WTC11 (cell line): ENCODE measurements at regions not wholly inside any gene's neighbourhood (a gene's known extent, or its start where the extent isn't known, plus 50 kb on each side); places are given as distances from the start of the nearest gene placed in this dataset.

Experiments used
- ATAC-seq: fragments of 200-7000 bp; cut with Tn5 transposase; 2 replicates; pipeline ENCODE4 v1.10.0; 2021; ENCODE audit warnings: mild to moderate bottlenecking, moderate library complexity
- CTCF ChIA-PET: fragments of 300-600 bp; sonication (Branson Sonifier 250); formaldehyde crosslinking; loops from one replicate; lab custom pipeline; 2021; ENCODE audit warnings: antibody characterized with exemption; lab: Charles Lee
- POLR2A ChIA-PET: fragments of 350-600 bp; sonication (Branson Sonifier 250); formaldehyde crosslinking; loops from one replicate; lab custom pipeline; 2021; ENCODE audit warnings: antibody characterized with exemption; lab: Charles Lee
- DNase-seq: peaks from one replicate; pipeline ENCODE4 v3.0.0; 2021; ENCODE audit warnings: low spot score
- H3K27ac Mint-ChIP-seq: 2 replicates; pipeline ENCODE4 v1.8.0; 2021; ENCODE audit warnings: mixed read lengths
- H3K27me3 Mint-ChIP-seq: 2 replicates; pipeline ENCODE4 v1.8.0; 2021; ENCODE audit warnings: low read depth, mild to moderate bottlenecking, moderate library complexity, mixed read lengths
- H3K36me3 Mint-ChIP-seq: 2 replicates; pipeline ENCODE4 v1.8.0; 2021; ENCODE audit warnings: mixed read lengths
- H3K4me1 Mint-ChIP-seq: 2 replicates; pipeline ENCODE4 v1.8.0; 2022; ENCODE audit warnings: mixed read lengths
- H3K4me3 Mint-ChIP-seq: 2 replicates; pipeline ENCODE4 v1.8.0; 2021; ENCODE audit warnings: mild to moderate bottlenecking, moderate library complexity, mixed read lengths
- H3K9me3 Mint-ChIP-seq: 2 replicates; pipeline ENCODE4 v1.8.0; 2021; ENCODE audit warnings: mixed read lengths
- ATF1 ChIP-seq: sonication (generic); formaldehyde crosslinking; IDR thresholded peaks from 2 replicates; pipeline ENCODE4 v1.8.1; 2023; ENCODE audit warnings: mild to moderate bottlenecking, moderate library complexity, missing genetic modification reagents
- CREM ChIP-seq: sonication (generic); formaldehyde crosslinking; IDR thresholded peaks from 2 replicates; pipeline ENCODE4 v1.8.1; 2022; ENCODE audit warnings: mild to moderate bottlenecking, missing genetic modification reagents, moderate library complexity
- FOXP1 ChIP-seq: sonication (generic); formaldehyde crosslinking; IDR thresholded peaks from 2 replicates; pipeline ENCODE4 v1.8.0; 2022; ENCODE audit warnings: missing genetic modification reagents, mild to moderate bottlenecking, moderate library complexity, borderline replicate concordance
- GTF2I ChIP-seq: fragments of 250-450 bp; sonication (Bioruptor Pico); conservative IDR thresholded peaks from 2 replicates; pipeline ENCODE4 v1.4.0; 2021; ENCODE audit warnings: mild to moderate bottlenecking
- JAZF1 ChIP-seq: fragments of 250-450 bp; sonication (Bioruptor Pico); IDR thresholded peaks from 2 replicates; pipeline ENCODE4 v1.9.0; 2021; ENCODE audit warnings: moderate library complexity, mild to moderate bottlenecking, inconsistent platforms
- KAT7 ChIP-seq: sonication (generic); formaldehyde crosslinking; IDR thresholded peaks from 2 replicates; pipeline ENCODE4 v1.8.1; 2023; ENCODE audit warnings: missing genetic modification reagents, mild to moderate bottlenecking, borderline replicate concordance
- MXD4 ChIP-seq: fragments of 250-450 bp; sonication (Bioruptor Pico); IDR thresholded peaks from 2 replicates; pipeline ENCODE4 v1.8.0; 2021; ENCODE audit warnings: mild to moderate bottlenecking, moderate library complexity, borderline replicate concordance
- MYBL2 ChIP-seq: sonication (generic); formaldehyde crosslinking; IDR thresholded peaks from 2 replicates; pipeline ENCODE4 v1.8.1; 2023; ENCODE audit warnings: mild to moderate bottlenecking, moderate library complexity, missing genetic modification reagents
- NR3C1 ChIP-seq: sonication (generic); formaldehyde crosslinking; conservative IDR thresholded peaks from 2 replicates; pipeline ENCODE4 v1.8.1; 2023; ENCODE audit warnings: low read depth, mild to moderate bottlenecking, missing genetic modification reagents
- OVOL2 ChIP-seq: fragments of 250-450 bp; sonication (Bioruptor Pico); IDR thresholded peaks from 2 replicates; pipeline ENCODE4 v1.9.0; 2021; ENCODE audit warnings: mild to moderate bottlenecking, borderline replicate concordance
- RORB ChIP-seq: fragments of 250-450 bp; sonication (Bioruptor Pico); IDR thresholded peaks from 2 replicates; pipeline ENCODE4 v1.9.0; 2021; ENCODE audit warnings: mild to moderate bottlenecking
- SP1 ChIP-seq: sonication (generic); formaldehyde crosslinking; conservative IDR thresholded peaks from 2 replicates; pipeline ENCODE4 v1.8.1; 2022; ENCODE audit warnings: missing genetic modification reagents
- ZNF232 ChIP-seq: sonication (generic); formaldehyde crosslinking; IDR thresholded peaks from 2 replicates; pipeline ENCODE4 v1.8.0; 2022; ENCODE audit warnings: mild to moderate bottlenecking, missing genetic modification reagents
- TF ChIP-seq, protein P1 (sequence below): fragments of 250-450 bp; sonication (Bioruptor Pico); IDR thresholded peaks from 2 replicates; pipeline ENCODE4 v2.1.2; 2022; ENCODE audit warnings: mild to moderate bottlenecking, moderate library complexity
- TF ChIP-seq, protein P2 (sequence below): fragments of 250-450 bp; sonication (Bioruptor Pico); IDR thresholded peaks from 2 replicates; pipeline ENCODE4 v1.9.0; 2021; ENCODE audit warnings: moderate library complexity, mild to moderate bottlenecking, inconsistent platforms, borderline replicate concordance
- TF ChIP-seq, protein P3 (sequence below): fragments of 250-450 bp; sonication (Bioruptor Pico); IDR thresholded peaks from 2 replicates; pipeline ENCODE4 v1.8.0; 2021; ENCODE audit warnings: mild to moderate bottlenecking
- TF ChIP-seq, protein P4 (sequence below): sonication (generic); formaldehyde crosslinking; IDR thresholded peaks from 2 replicates; pipeline ENCODE4 v1.8.0; 2023; ENCODE audit warnings: missing genetic modification reagents, mild to moderate bottlenecking, borderline replicate concordance
- TF ChIP-seq, protein P5 (sequence below): sonication (generic); formaldehyde crosslinking; IDR thresholded peaks from 2 replicates; pipeline ENCODE4 v1.8.1; 2022; ENCODE audit warnings: low read depth, mild to moderate bottlenecking, moderate library complexity, missing genetic modification reagents, borderline replicate concordance
- TF ChIP-seq, protein P6 (sequence below): sonication (generic); formaldehyde crosslinking; IDR thresholded peaks from 2 replicates; pipeline ENCODE4 v1.8.1; 2022; ENCODE audit warnings: missing genetic modification reagents, borderline replicate concordance
- TF ChIP-seq, protein P7 (sequence below): sonication (generic); formaldehyde crosslinking; IDR thresholded peaks from 2 replicates; pipeline ENCODE4 v1.8.1; 2023; ENCODE audit warnings: mild to moderate bottlenecking, missing genetic modification reagents
- TF ChIP-seq, protein P8 (sequence below): sonication (generic); formaldehyde crosslinking; IDR thresholded peaks from 2 replicates; pipeline ENCODE4 v1.8.1; 2022; ENCODE audit warnings: mild to moderate bottlenecking, missing genetic modification reagents, moderate library complexity, borderline replicate concordance

DNA sequence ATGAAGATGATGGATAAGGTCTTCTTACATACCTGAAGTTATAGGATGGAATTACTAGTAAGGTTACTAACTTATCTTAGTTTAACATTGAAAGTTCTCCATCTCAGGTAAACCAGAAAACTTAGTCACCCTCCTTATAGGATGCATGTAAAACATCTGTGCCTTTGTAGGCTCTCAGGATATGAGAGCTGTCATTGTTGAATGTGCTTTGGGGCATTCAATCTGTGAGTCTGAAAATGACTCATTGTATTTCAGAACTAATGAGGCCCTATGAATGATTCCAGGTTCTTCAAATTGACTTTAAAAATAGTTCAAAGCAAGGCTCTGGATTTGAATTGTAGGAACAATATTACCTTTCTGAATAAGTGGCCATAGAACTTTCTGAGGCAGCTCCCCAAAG lies 237.7 kb upstream of the AZI2 start:
- ChIA-PET POLR2A (no interaction called here), CTCF (no interaction called here)
- TF ChIP-seq, protein P1, sequence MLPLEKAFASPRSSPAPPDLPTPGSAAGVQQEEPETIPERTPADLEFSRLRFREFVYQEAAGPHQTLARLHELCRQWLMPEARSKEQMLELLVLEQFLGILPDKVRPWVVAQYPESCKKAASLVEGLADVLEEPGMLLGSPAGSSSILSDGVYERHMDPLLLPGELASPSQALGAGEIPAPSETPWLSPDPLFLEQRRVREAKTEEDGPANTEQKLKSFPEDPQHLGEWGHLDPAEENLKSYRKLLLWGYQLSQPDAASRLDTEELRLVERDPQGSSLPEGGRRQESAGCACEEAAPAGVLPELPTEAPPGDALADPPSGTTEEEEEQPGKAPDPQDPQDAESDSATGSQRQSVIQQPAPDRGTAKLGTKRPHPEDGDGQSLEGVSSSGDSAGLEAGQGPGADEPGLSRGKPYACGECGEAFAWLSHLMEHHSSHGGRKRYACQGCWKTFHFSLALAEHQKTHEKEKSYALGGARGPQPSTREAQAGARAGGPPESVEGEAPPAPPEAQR (CRISPR knock-in tag) = no peak
- TF ChIP-seq, protein P2, sequence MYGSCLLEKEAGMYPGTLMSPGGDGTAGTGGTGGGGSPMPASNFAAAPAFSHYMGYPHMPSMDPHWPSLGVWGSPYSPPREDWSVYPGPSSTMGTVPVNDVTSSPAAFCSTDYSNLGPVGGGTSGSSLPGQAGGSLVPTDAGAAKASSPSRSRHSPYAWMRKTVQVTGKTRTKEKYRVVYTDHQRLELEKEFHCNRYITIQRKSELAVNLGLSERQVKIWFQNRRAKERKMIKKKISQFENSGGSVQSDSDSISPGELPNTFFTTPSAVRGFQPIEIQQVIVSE (CRISPR knock-in tag) = no peak
- TF ChIP-seq, protein P3, sequence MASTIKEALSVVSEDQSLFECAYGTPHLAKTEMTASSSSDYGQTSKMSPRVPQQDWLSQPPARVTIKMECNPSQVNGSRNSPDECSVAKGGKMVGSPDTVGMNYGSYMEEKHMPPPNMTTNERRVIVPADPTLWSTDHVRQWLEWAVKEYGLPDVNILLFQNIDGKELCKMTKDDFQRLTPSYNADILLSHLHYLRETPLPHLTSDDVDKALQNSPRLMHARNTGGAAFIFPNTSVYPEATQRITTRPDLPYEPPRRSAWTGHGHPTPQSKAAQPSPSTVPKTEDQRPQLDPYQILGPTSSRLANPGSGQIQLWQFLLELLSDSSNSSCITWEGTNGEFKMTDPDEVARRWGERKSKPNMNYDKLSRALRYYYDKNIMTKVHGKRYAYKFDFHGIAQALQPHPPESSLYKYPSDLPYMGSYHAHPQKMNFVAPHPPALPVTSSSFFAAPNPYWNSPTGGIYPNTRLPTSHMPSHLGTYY (CRISPR knock-in tag) = no peak
- TF ChIP-seq, protein P4, sequence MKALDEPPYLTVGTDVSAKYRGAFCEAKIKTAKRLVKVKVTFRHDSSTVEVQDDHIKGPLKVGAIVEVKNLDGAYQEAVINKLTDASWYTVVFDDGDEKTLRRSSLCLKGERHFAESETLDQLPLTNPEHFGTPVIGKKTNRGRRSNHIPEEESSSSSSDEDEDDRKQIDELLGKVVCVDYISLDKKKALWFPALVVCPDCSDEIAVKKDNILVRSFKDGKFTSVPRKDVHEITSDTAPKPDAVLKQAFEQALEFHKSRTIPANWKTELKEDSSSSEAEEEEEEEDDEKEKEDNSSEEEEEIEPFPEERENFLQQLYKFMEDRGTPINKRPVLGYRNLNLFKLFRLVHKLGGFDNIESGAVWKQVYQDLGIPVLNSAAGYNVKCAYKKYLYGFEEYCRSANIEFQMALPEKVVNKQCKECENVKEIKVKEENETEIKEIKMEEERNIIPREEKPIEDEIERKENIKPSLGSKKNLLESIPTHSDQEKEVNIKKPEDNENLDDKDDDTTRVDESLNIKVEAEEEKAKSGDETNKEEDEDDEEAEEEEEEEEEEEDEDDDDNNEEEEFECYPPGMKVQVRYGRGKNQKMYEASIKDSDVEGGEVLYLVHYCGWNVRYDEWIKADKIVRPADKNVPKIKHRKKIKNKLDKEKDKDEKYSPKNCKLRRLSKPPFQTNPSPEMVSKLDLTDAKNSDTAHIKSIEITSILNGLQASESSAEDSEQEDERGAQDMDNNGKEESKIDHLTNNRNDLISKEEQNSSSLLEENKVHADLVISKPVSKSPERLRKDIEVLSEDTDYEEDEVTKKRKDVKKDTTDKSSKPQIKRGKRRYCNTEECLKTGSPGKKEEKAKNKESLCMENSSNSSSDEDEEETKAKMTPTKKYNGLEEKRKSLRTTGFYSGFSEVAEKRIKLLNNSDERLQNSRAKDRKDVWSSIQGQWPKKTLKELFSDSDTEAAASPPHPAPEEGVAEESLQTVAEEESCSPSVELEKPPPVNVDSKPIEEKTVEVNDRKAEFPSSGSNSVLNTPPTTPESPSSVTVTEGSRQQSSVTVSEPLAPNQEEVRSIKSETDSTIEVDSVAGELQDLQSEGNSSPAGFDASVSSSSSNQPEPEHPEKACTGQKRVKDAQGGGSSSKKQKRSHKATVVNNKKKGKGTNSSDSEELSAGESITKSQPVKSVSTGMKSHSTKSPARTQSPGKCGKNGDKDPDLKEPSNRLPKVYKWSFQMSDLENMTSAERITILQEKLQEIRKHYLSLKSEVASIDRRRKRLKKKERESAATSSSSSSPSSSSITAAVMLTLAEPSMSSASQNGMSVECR = no peak
- TF ChIP-seq, protein P5, sequence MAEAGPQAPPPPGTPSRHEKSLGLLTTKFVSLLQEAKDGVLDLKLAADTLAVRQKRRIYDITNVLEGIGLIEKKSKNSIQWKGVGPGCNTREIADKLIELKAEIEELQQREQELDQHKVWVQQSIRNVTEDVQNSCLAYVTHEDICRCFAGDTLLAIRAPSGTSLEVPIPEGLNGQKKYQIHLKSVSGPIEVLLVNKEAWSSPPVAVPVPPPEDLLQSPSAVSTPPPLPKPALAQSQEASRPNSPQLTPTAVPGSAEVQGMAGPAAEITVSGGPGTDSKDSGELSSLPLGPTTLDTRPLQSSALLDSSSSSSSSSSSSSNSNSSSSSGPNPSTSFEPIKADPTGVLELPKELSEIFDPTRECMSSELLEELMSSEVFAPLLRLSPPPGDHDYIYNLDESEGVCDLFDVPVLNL (CRISPR knock-in tag) = no peak
- no peak for TF ChIP-seq JAZF1 (CRISPR knock-in tag)
- TF ChIP-seq CREM (CRISPR knock-in tag) = no peak
- no peak for TF ChIP-seq SP1
- no peak for TF ChIP-seq ATF1 (CRISPR knock-in tag)
- no peak for TF ChIP-seq RORB (CRISPR knock-in tag)
- TF ChIP-seq KAT7 (CRISPR knock-in tag) = no peak
- TF ChIP-seq MYBL2 (CRISPR knock-in tag) = no peak
- 0 out of 2 replicates have a peak, but pooled peaks cover 6% of the 10 kb centered on the region for H3K36me3 Mint-ChIP-seq
- H3K9me3 Mint-ChIP-seq = peaks cover 10% of the 10 kb centered on the region
- ATAC-seq (no peak), DNase-seq (no peak)
- no peak overlapping the region for H3K27ac Mint-ChIP-seq
- H3K4me3 Mint-ChIP-seq = no peak overlapping the region
- H3K27me3 Mint-ChIP-seq = no peaks in the 10 kb centered on the region
- peaks cover 24% of the 10 kb centered on the region for H3K4me1 Mint-ChIP-seq

DNA sequence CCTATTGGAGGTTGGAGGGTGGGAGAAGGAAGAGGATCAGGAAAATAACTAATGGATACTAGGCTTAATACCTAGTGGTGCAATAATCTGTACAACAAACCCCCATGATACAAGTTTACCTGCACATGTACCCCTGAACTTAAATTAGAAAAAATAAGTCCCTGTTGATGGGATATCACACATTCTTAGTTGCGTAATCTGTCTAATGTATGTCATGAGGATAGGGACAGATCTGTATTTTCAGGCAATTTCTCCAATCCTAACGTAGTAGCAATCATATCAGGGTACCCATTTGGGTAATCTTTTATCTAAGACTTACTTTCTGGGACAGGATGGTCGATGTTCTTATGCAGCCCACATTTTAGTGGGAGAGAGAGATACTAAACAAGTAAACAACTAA lies 239.1 kb upstream of the AZI2 start:
- Mint-ChIP-seq H3K9me3 (peaks cover 10% of the 10 kb centered on the region), H3K4me1 (peaks cover 24% of the 10 kb centered on the region), H3K4me3 (no peak overlapping the region), H3K36me3 (0 out of 2 replicates have a peak, but pooled peaks cover 6% of the 10 kb centered on the region), H3K27ac (no peak overlapping the region), H3K27me3 (no peaks in the 10 kb centered on the region)
- POLR2A ChIA-PET = no interaction called here
- ATAC-seq (no peak), DNase-seq (no peak)
- CTCF ChIA-PET = no interaction called here
- no peak for TF ChIP-seq OVOL2 (CRISPR knock-in tag)
- TF ChIP-seq, protein P6, sequence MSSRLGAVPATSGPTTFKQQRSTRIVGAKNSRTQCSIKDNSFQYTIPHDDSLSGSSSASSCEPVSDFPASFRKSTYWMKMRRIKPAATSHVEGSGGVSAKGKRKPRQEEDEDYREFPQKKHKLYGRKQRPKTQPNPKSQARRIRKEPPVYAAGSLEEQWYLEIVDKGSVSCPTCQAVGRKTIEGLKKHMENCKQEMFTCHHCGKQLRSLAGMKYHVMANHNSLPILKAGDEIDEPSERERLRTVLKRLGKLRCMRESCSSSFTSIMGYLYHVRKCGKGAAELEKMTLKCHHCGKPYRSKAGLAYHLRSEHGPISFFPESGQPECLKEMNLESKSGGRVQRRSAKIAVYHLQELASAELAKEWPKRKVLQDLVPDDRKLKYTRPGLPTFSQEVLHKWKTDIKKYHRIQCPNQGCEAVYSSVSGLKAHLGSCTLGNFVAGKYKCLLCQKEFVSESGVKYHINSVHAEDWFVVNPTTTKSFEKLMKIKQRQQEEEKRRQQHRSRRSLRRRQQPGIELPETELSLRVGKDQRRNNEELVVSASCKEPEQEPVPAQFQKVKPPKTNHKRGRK = no peak
- no peak for TF ChIP-seq FOXP1
- no peak for TF ChIP-seq NR3C1 (CRISPR knock-in tag)
- no peak for TF ChIP-seq MXD4
- TF ChIP-seq ZNF232 (CRISPR knock-in tag) = no peak
- TF ChIP-seq, protein P7, sequence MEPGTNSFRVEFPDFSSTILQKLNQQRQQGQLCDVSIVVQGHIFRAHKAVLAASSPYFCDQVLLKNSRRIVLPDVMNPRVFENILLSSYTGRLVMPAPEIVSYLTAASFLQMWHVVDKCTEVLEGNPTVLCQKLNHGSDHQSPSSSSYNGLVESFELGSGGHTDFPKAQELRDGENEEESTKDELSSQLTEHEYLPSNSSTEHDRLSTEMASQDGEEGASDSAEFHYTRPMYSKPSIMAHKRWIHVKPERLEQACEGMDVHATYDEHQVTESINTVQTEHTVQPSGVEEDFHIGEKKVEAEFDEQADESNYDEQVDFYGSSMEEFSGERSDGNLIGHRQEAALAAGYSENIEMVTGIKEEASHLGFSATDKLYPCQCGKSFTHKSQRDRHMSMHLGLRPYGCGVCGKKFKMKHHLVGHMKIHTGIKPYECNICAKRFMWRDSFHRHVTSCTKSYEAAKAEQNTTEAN (CRISPR knock-in tag) = no peak
- no peak for TF ChIP-seq GTF2I (CRISPR knock-in tag)
- TF ChIP-seq, protein P8, sequence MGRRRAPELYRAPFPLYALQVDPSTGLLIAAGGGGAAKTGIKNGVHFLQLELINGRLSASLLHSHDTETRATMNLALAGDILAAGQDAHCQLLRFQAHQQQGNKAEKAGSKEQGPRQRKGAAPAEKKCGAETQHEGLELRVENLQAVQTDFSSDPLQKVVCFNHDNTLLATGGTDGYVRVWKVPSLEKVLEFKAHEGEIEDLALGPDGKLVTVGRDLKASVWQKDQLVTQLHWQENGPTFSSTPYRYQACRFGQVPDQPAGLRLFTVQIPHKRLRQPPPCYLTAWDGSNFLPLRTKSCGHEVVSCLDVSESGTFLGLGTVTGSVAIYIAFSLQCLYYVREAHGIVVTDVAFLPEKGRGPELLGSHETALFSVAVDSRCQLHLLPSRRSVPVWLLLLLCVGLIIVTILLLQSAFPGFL (CRISPR knock-in tag) = no peak
